Fibroblast of lung (primary cell): ENCODE measurements at regions not wholly inside any gene's neighbourhood (a gene's known extent, or its start where the extent isn't known, plus 50 kb on each side); places are given as distances from the start of the nearest gene placed in this dataset.

Source experiments
- DNase-seq, 2 donors: peaks; one replicate each; pipeline versions ENCODE4 v3.0.0 to v3.0.0-alpha.2; 2010; ENCODE audit warnings: low read depth in 2 of 2
- H2AFZ ChIP-seq: 2 replicates; pipeline ENCODE4 v1.5.1; 2012; ENCODE audit warnings: low read length, control low read depth, inconsistent platforms
- H3K27ac ChIP-seq: 2 replicates; pipeline ENCODE4 v1.5.1; 2011; ENCODE audit warnings: low read length, control low read depth; ENCODE audit not compliant: insufficient read depth
- H3K27me3 ChIP-seq: 2 replicates; pipeline ENCODE4 v1.5.1; 2011; ENCODE audit warnings: mild to moderate bottlenecking, low read length; ENCODE audit not compliant: control insufficient read depth, insufficient read depth
- H3K36me3 ChIP-seq: 2 replicates; pipeline ENCODE4 v1.5.1; 2011; ENCODE audit warnings: low read length; ENCODE audit not compliant: control insufficient read depth, insufficient read depth
- H3K4me1 ChIP-seq: 2 replicates; pipeline ENCODE4 v1.5.1; 2011; ENCODE audit warnings: low read length; ENCODE audit not compliant: control insufficient read depth, insufficient read depth; ENCODE audit errors: extremely low read depth
- H3K4me2 ChIP-seq: 2 replicates; pipeline ENCODE4 v1.5.1; 2011; ENCODE audit warnings: low read length, control low read depth; ENCODE audit not compliant: insufficient read depth; ENCODE audit errors: extremely low read depth
- H3K4me3 ChIP-seq, 4 experiments: fragments of 200-600 bp in 1 of 4; sonication (generic) in 1 of 4; replicated peaks in 1 of 4; 2 replicates each; pipeline ENCODE4 v1.5.1; 2011 to 2016; ENCODE audit warnings: low read length in 4 of 4, low read depth in 3 of 4, mild to moderate bottlenecking in 3 of 4, control low read depth in 2 of 4, inconsistent platforms in 1 of 4, mixed read lengths in 1 of 4; ENCODE audit not compliant: insufficient read depth in 1 of 4; ENCODE audit errors: control extremely low read depth in 1 of 4
- H3K79me2 ChIP-seq: 2 replicates; pipeline ENCODE4 v1.5.1; 2012; ENCODE audit warnings: mild to moderate bottlenecking, low read length, inconsistent platforms; ENCODE audit not compliant: control insufficient read depth, insufficient read depth
- H3K9ac ChIP-seq: 2 replicates; pipeline ENCODE4 v1.5.1; 2011; ENCODE audit warnings: mild to moderate bottlenecking, low read length, control low read depth; ENCODE audit not compliant: insufficient read depth
- H3K9me3 ChIP-seq: 2 replicates; pipeline ENCODE4 v1.5.1; 2012; ENCODE audit warnings: low read depth, low read length; ENCODE audit not compliant: control insufficient read depth, insufficient read depth
- H4K20me1 ChIP-seq: 2 replicates; pipeline ENCODE4 v1.5.1; 2011; ENCODE audit warnings: low read length; ENCODE audit not compliant: control insufficient read depth, insufficient read depth; ENCODE audit errors: extremely low read depth
- CTCF ChIP-seq, 2 donors: IDR thresholded peaks in 1 of 2; conservative IDR thresholded peaks in 1 of 2; 1 replicate in 1 of 2; 2 replicates in 1 of 2; pipeline ENCODE4 v1.5.1; 2011 to 2012; ENCODE audit warnings: low read length in 2 of 2, control low read depth in 1 of 2, inconsistent platforms in 1 of 2, low read depth in 1 of 2, mild to moderate bottlenecking in 1 of 2
- EZH2 ChIP-seq: IDR thresholded peaks from 2 replicates; pipeline ENCODE4 v1.5.1; 2012; ENCODE audit warnings: low read length, control low read depth, mild to moderate bottlenecking; ENCODE audit errors: missing control alignments

DNA sequence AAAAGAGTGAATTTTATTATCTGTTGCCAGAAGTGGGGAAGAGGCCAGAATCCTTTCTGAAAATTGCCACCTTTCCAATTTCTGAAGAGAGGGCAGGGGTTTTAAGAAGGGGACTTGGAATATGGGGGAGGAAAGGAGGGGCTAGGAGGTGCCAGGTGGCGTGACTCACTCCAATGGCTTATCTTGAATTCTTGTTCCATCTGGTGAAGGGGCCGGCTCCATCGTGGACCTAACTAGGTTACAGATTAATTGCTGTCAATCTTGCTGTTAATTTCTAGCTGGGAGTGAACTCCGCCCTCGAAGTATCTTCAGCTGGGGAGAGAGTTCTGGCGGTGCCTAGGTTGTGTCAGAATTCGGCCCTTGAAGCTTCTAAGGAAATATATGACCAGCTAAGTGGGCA, 138.7 kb downstream of the YTHDC2 start:
- no peak for TF ChIP-seq CTCF (conservative IDR thresholded peaks at IDR 0.05 in 1 of 2, IDR thresholded peaks at IDR 0.05 in 1 of 2; ENCODE audit: low read depth in 1 of 2, low read length in 2 of 2)
- no peak for TF ChIP-seq EZH2
- no peak overlapping the region for H3K4me2 ChIP-seq
- H3K27me3 ChIP-seq = no peaks in the 10 kb centered on the region

DNA sequence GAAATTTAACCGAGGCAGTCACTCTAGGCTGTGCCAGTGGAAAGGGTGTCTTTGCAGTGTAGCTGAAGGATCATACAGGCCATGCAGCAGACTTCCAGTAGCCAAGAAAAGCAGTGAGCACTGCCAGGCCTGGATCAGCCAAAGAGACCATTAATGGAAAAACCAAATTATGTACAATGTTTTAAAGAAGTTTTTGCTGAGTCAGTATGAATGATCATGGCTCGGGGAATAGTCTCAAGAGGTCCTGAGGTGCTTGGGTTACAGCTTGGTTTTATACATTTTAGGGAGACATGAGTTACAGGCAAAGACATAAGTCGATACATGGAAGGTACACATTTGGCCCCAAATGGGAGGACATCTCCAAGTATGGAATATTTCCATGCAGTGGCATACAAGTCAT, 141.3 kb downstream of the YTHDC2 start:
- no peak overlapping the region for H3K27ac ChIP-seq
- H3K27me3 ChIP-seq = no peaks in the 10 kb centered on the region
- no peak for DNase-seq
- no peaks in the 10 kb centered on the region for H3K4me1 ChIP-seq
- TF ChIP-seq EZH2 (no peak), CTCF (conservative IDR thresholded peaks at IDR 0.05 in 1 of 2, IDR thresholded peaks at IDR 0.05 in 1 of 2; ENCODE audit: low read depth in 1 of 2, low read length in 2 of 2) (no peak)
- no peak overlapping the region for H3K4me2 ChIP-seq
- no peak overlapping the region for H2AFZ ChIP-seq
- H3K9me3 ChIP-seq = no peaks in the 10 kb centered on the region
- no peak overlapping the region for H3K9ac ChIP-seq
- H4K20me1 ChIP-seq = no peaks in the 10 kb centered on the region
- H3K36me3 ChIP-seq = no peaks in the 10 kb centered on the region
- no peak overlapping the region for H3K4me3 ChIP-seq
- H3K79me2 ChIP-seq = no peaks in the 10 kb centered on the region

More for the DNA sequence above, 138.7 kb downstream of the YTHDC2 start:
- Histone ChIP-seq H3K9me3 (no peaks in the 10 kb centered on the region), H4K20me1 (no peaks in the 10 kb centered on the region), H3K9ac (no peak overlapping the region), H2AFZ (no peak overlapping the region), H3K36me3 (no peaks in the 10 kb centered on the region), H3K4me3 (no peak overlapping the region), H3K27ac (no peak overlapping the region), H3K4me1 (no peaks in the 10 kb centered on the region), H3K79me2 (no peaks in the 10 kb centered on the region)
- no peak for DNase-seq

DNA sequence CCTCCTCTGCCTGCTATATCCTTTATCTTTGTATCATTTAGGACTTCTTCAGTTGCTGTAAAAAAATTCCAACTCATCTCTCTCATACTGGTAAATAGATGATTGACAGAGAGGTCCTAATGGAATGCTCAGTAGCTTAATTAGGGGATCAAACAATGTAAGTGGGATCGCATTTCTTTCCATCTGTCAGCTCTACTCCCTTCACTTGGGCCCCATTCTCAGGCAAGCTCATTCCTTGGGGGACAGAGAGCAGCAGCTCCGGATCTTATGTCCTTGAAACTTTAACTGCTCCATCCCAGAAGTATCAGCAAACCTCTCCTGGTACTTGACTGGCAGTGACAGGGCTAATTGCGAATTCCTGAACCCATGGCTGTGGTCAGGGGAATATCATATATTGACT, 146.7 kb downstream of the YTHDC2 start:
- no peak overlapping the region for H3K9ac ChIP-seq
- TF ChIP-seq EZH2 = no peak
- no peak for TF ChIP-seq CTCF (conservative IDR thresholded peaks at IDR 0.05 in 1 of 2, IDR thresholded peaks at IDR 0.05 in 1 of 2; ENCODE audit: low read depth in 1 of 2, low read length in 2 of 2)
- no peak overlapping the region for H3K4me3 ChIP-seq
- no peaks in the 10 kb centered on the region for H3K27me3 ChIP-seq
- H3K79me2 ChIP-seq = no peaks in the 10 kb centered on the region
- no peak overlapping the region for H3K27ac ChIP-seq
- no peaks in the 10 kb centered on the region for H3K9me3 ChIP-seq
- no peak for DNase-seq
- H4K20me1 ChIP-seq = no peaks in the 10 kb centered on the region
- no peak overlapping the region for H2AFZ ChIP-seq
- H3K4me2 ChIP-seq = no peak overlapping the region
- no peaks in the 10 kb centered on the region for H3K4me1 ChIP-seq
- H3K36me3 ChIP-seq = no peaks in the 10 kb centered on the region
